AG04449 (cell line): ENCODE measurements at regions not wholly inside any gene's neighbourhood (a gene's known extent, or its start where the extent isn't known, plus 50 kb on each side); places are given as distances from the start of the nearest gene placed in this dataset.
"Not testable (repeated sequence)": the region's sequence is repeated elsewhere in the genome, so short reads cannot be mapped to it uniquely, and the experiment has no call there.

Source experiments
- CTCF ChIA-PET: fragments of 350-600 bp; formaldehyde crosslinking; extraction: SDS; loops from one replicate; lab custom pipeline; 2021; ENCODE audit warnings: antibody characterized with exemption; lab: Yijun Ruan, JAX
- POLR2A ChIA-PET: fragments of 400-600, 350-600 bp; formaldehyde crosslinking; extraction: SDS; loops from one replicate; lab custom pipeline; 2020; ENCODE audit warnings: antibody characterized with exemption, inconsistent platforms; lab: Yijun Ruan, JAX
- DNase-seq: peaks from one replicate; pipeline ENCODE4 v3.0.0-alpha.2; 2010; ENCODE audit warnings: low read depth, low spot score
- H3K4me3 ChIP-seq: 2 replicates; pipeline ENCODE4 v1.5.1; 2011; ENCODE audit warnings: low read depth, mild to moderate bottlenecking, control low read depth, low read length
- CTCF ChIP-seq: IDR thresholded peaks from one replicate; pipeline ENCODE4 v1.5.1; 2011; ENCODE audit warnings: mild to moderate bottlenecking, moderate library complexity, low read length, control low read depth, inconsistent platforms; ENCODE audit not compliant: insufficient read depth; ENCODE audit errors: missing control alignments

- CTCF ChIA-PET: interaction anchor here (0.5 to 1.8 kb wide), 12 partner anchors 9 to 667 kb away, joined by 3 to 7 read pairs (median 3); no protein-coding TSS in a partner anchor
- POLR2A ChIA-PET: no interaction called here
- DNase-seq: no peak
- H3K4me3 ChIP-seq: no peak overlapping the region
- peak; percentile 45 for TF ChIP-seq CTCF
Observed at GRCh38 chr1:65020774-65021173, 54.4 kb upstream of the JAK1 start.

GRCh38 chr1:65021795-65022194 lies 55.4 kb upstream of the JAK1 start:
- ChIA-PET CTCF (interaction anchor here (1.2 to 1.8 kb wide), 4 partner anchors 11 to 167 kb away, joined by 3 to 7 read pairs (median 6); no protein-coding TSS in a partner anchor), POLR2A (no interaction called here)
- no peak for TF ChIP-seq CTCF
- no peak for DNase-seq
- no peak overlapping the region for H3K4me3 ChIP-seq

GRCh38 chr1:65022216-65022615 lies 55.9 kb upstream of the JAK1 start:
- ChIA-PET POLR2A (no interaction called here), CTCF (interaction anchor here (1.2 to 1.4 kb wide), 2 partner anchors 11 to 160 kb away, joined by 4 to 7 read pairs; no protein-coding TSS in a partner anchor)
- DNase-seq: no peak
- no peak for TF ChIP-seq CTCF
- no peak overlapping the region for H3K4me3 ChIP-seq

- CTCF ChIA-PET: no interaction called here
- POLR2A ChIA-PET: no interaction called here
- TF ChIP-seq CTCF: no peak
- DNase-seq: no peak
- no peak overlapping the region for H3K4me3 ChIP-seq
Observed at GRCh38 chr1:65025794-65026193, 59.4 kb upstream of the JAK1 start.

- DNase-seq: no peak
- H3K4me3 ChIP-seq: no peak overlapping the region
- ChIA-PET POLR2A (no interaction called here), CTCF (no interaction called here)
- TF ChIP-seq CTCF: no peak
Observed at GRCh38 chr1:65026235-65026634, 59.9 kb upstream of the JAK1 start.

- DNase-seq: no peak
- CTCF ChIA-PET: no interaction called here
Observed at GRCh38 chr1:65027666-65028358, 61.5 kb upstream of the JAK1 start.

GRCh38 chr1:65029434-65029833 lies 63.1 kb upstream of the JAK1 start:
- CTCF ChIA-PET: interaction anchor here (1.1 kb wide), 1 partner anchor 9 kb away, joined by 3 read pairs; no protein-coding TSS in a partner anchor
- POLR2A ChIA-PET: not testable (repeated sequence)

More at GRCh38 chr1:65027666-65028358, 61.5 kb upstream of the JAK1 start:
- TF ChIP-seq CTCF: no peak
- POLR2A ChIA-PET: no interaction called here
- no peak overlapping the region for H3K4me3 ChIP-seq

GRCh38 chr1:65034879-65035278 lies 68.5 kb upstream of the JAK1 start:
- H3K4me3 ChIP-seq, DNase-seq, CTCF ChIA-PET, POLR2A ChIA-PET: not testable (repeated sequence)

More at GRCh38 chr1:65029434-65029833, 63.1 kb upstream of the JAK1 start:
- H3K4me3 ChIP-seq, DNase-seq: not testable (repeated sequence)
